ENCODE measurements at regions not wholly inside any gene's neighbourhood (a gene's known extent, or its start where the extent isn't known, plus 50 kb on each side); places are given as distances from the start of the nearest gene placed in this dataset.

DNA sequence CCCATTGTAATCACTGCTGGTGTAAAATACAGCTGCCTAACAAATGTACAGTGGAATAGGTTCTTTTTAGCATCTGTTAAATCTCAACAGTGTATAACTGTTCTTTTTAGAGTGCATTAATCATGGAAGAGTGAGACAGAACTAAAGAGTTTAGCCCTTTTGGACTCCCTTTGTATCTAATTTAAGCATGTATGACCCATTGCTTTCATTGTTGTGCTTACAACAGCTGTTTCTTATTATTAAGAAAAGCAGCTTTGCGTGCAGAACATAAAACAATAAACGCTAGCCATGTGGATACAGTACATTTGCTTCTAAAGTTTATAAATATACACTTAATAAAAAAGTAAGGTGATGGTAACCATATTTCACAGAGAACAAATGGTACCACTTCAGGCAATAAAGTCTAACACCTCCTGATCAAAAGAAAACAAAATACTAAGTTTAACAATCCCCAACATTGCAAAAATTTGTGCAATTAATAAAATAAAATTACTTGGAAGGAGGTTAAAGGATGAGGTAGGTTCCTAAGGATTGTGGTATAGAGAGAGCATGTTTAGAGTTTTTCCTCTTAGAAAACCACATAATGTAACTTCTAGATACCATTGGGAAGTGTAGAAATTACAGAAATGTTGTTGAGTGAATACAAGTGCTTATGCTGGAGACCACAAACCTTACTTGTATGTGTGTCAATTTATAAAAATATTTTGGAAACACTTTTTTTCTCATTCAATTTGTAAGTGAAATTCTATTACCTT, 448.7 kb downstream of the SLC6A15 start:
- Histone ChIP-seq H3K4me1 (ENCODE audit: control insufficient read depth, insufficient read depth, low read length) (no peaks in the 10 kb centered on the region), H3K36me3 (ENCODE audit: control insufficient read depth, insufficient read depth, low read length) (no peaks in the 10 kb centered on the region), H4K8ac (ENCODE audit: low read depth in 2 of 2, low read length in 2 of 2) (no peak overlapping the region), H2BK5ac (ENCODE audit: low read depth, low read length, poor library complexity, severe bottlenecking) (no peak overlapping the region), H4K20me1 (ENCODE audit: insufficient read depth, low read length) (no peaks in the 10 kb centered on the region), H3K27ac (ENCODE audit: insufficient read depth, low read length) (no peak overlapping the region), H2AK5ac (ENCODE audit: low read depth, low read length) (no peak overlapping the region), H2BK15ac (ENCODE audit: low read depth, low read length) (no peak overlapping the region), H3K79me1 (ENCODE audit: low read depth in 1 of 2, low read length in 2 of 2) (no peaks in the 10 kb centered on the region), H3K9me1 (ENCODE audit: insufficient read depth, low read length) (no peaks in the 10 kb centered on the region), H4K5ac (ENCODE audit: low read depth, low read length) (no peak overlapping the region), H2AK9ac (replicated peaks; ENCODE audit: low read depth, low read length, poor library complexity) (no peak overlapping the region), H3K9ac (ENCODE audit: low read depth, low read length) (no peak overlapping the region), H4K91ac (ENCODE audit: insufficient read depth, low read depth, low read length) (no peak overlapping the region), H3K18ac (ENCODE audit: low read depth, low read length) (no peak overlapping the region), H3K9me3 (ENCODE audit: control insufficient read depth, insufficient read depth, low read length) (no peaks in the 10 kb centered on the region), H3K4ac (ENCODE audit: low read depth, low read length) (no peak overlapping the region), H3K14ac (replicated peaks; ENCODE audit: low read depth, low read length) (no peak overlapping the region), H3K56ac (ENCODE audit: extremely low read depth, insufficient read depth, low read length) (no peak overlapping the region), H2BK20ac (ENCODE audit: low read depth, low read length) (no peak overlapping the region), H3K4me3 (ENCODE audit: insufficient read depth, low read depth, low read length) (no peak overlapping the region), H2BK120ac (ENCODE audit: low read depth, low read length) (no peak overlapping the region), H2AFZ (replicated peaks; ENCODE audit: low read length, poor library complexity) (no peak overlapping the region), H3K23ac (ENCODE audit: low read depth, low read length) (no peak overlapping the region), H3K27me3 (ENCODE audit: control insufficient read depth, insufficient read depth, low read length) (no peaks in the 10 kb centered on the region), H3K4me2 (ENCODE audit: low read depth, low read length) (no peak overlapping the region)
- POLR2A ChIA-PET (ENCODE audit: unreplicated experiment), result no interaction called here
- BruUV-seq (replicated peaks), result no TSS peak
- DNase-seq (peak; percentile 53), ATAC-seq (ENCODE audit: low read depth) (peak; percentile 21; the same call in 1 of the 2 replicates)
- intact Hi-C loops (cut with micrococcal nuclease) (no loop called here), in situ Hi-C loops (cut with MboI; ENCODE audit: low sequenced_read_pairs) (no loop called here), dilution Hi-C loops (cut with HindIII; ENCODE audit: low sequenced_read_pairs, unreplicated experiment) (no loop called here)
- WGBS, 2 experiments (ENCODE audit: extremely low coverage in 2 of 2, insufficient read length in 1 of 2), result no CpG with 5 or more reads among the region's 2 CpGs
- CTCF ChIA-PET, result no interaction called here
- no peak for TF ChIP-seq BHLHE40 (IDR thresholded peaks at IDR 0.05; ENCODE audit: low read depth, low read length)
- no peak for TF ChIP-seq CHD1 (IDR thresholded peaks at IDR 0.05; ENCODE audit: low read depth, low read length)

All from IMR-90 (cell line).